Panc1 (cell line): ENCODE measurements at regions not wholly inside any gene's neighbourhood (a gene's known extent, or its start where the extent isn't known, plus 50 kb on each side); places are given as distances from the start of the nearest gene placed in this dataset.

ENCODE experiments used
- ATAC-seq: fragments of 200-7000 bp; cut with Tn5 transposase; 2 replicates; pipeline ENCODE4 v1.9.1; 2020; ENCODE audit warnings: mild to moderate bottlenecking, moderate library complexity
- BruUV-seq: library from RNA; stranded (reverse); fragments of 400-500 nt; replicated peaks from 2 replicates; lab custom pipeline; 2021; lab: Mats Ljungman, UMichigan
- CTCF ChIA-PET: fragments of 300-600 bp; sonication (Branson Sonifier 250); formaldehyde crosslinking; loops from one replicate; lab custom pipeline; 2022; ENCODE audit warnings: antibody characterized with exemption; lab: Charles Lee
- POLR2A ChIA-PET: fragments of 300-600 bp; sonication (Branson Sonifier 250); formaldehyde crosslinking; loops from one replicate; lab custom pipeline; 2022; ENCODE audit warnings: antibody characterized with exemption; lab: Charles Lee
- DNase-seq: peaks from one replicate; pipeline ENCODE4 v3.0.0-alpha.2; 2010; ENCODE audit warnings: low read depth, low spot score
- H3K27ac ChIP-seq: 2 replicates; pipeline ENCODE4 v1.5.1; 2011; ENCODE audit warnings: mild to moderate bottlenecking, low read length, inconsistent platforms
- H3K27me3 ChIP-seq: fragments of 200-500 bp; sonication (Bioruptor generic); 2 replicates; pipeline ENCODE4 v1.6.0; 2014; ENCODE audit warnings: low read length, inconsistent platforms; ENCODE audit not compliant: control insufficient read depth, insufficient read depth
- H3K36me3 ChIP-seq: fragments of 200-500 bp; sonication (Bioruptor generic); 2 replicates; pipeline ENCODE4 v1.5.1; 2014; ENCODE audit warnings: inconsistent platforms, mild to moderate bottlenecking, low read length, moderate library complexity; ENCODE audit not compliant: control insufficient read depth, insufficient read depth
- H3K4me1 ChIP-seq: 2 replicates; pipeline ENCODE4 v1.5.1; 2011; ENCODE audit warnings: inconsistent platforms, mild to moderate bottlenecking, low read length, moderate library complexity; ENCODE audit not compliant: control insufficient read depth, insufficient read depth
- H3K4me3 ChIP-seq, 2 experiments: 2 replicates each; pipeline ENCODE4 v1.5.1; 2011 to 2012; ENCODE audit warnings: low read depth in 2 of 2, low read length in 2 of 2, mild to moderate bottlenecking in 2 of 2, inconsistent platforms in 1 of 2, moderate library complexity in 1 of 2
- H3K9me3 ChIP-seq: fragments of 200-500 bp; sonication (Bioruptor generic); 2 replicates; pipeline ENCODE4 v1.5.1; 2014; ENCODE audit warnings: low read depth, mild to moderate bottlenecking, inconsistent platforms, low read length, moderate library complexity; ENCODE audit not compliant: control insufficient read depth, insufficient read depth
- CTCF ChIP-seq: fragments of 450-650 bp; IDR thresholded peaks from 2 replicates; pipeline ENCODE4 v1.5.1; 2017; ENCODE audit warnings: mild to moderate bottlenecking
- POLR2AphosphoS5 ChIP-seq: IDR thresholded peaks from 2 replicates; pipeline ENCODE4 v1.6.1; 2012; ENCODE audit warnings: mild to moderate bottlenecking, low read depth, low read length, moderate library complexity
- REST ChIP-seq, 2 experiments: IDR thresholded peaks; 2 replicates each; pipeline ENCODE4 v1.6.1; 2011 to 2012; ENCODE audit warnings: low read depth in 2 of 2, control low read depth in 1 of 2, low read length in 1 of 2, mild to moderate bottlenecking in 1 of 2, moderate library complexity in 1 of 2; ENCODE audit not compliant: insufficient read depth in 1 of 2
- SIN3A ChIP-seq: IDR thresholded peaks from 2 replicates; pipeline ENCODE4 v1.6.1; 2012; ENCODE audit warnings: low read depth, mild to moderate bottlenecking, low read length, moderate library complexity, borderline replicate concordance; ENCODE audit not compliant: insufficient read depth
- TCF7L2 ChIP-seq: IDR thresholded peaks from 2 replicates; pipeline ENCODE4 v1.6.1; 2011; ENCODE audit warnings: mild to moderate bottlenecking, low read depth, low read length, inconsistent platforms
- in situ Hi-C: cut with HindIII; loops from 2 replicates; pipeline ENCODE4 v1.10.0; 2016; ENCODE audit warnings: low sequenced_read_pairs, low pct_unique_long_range_greater_than_20kb
- intact Hi-C: fragments of 100-400 bp; cut with micrococcal nuclease; formaldehyde crosslinking; loops from one replicate; pipeline ENCODE4 v1.10.0; 2022; ENCODE audit not compliant: unreplicated experiment

GRCh38 chr2:16059393-16060016 lies 119.2 kb downstream of the MYCN start:
- BruUV-seq: no TSS peak
- CTCF ChIA-PET: no interaction called here
- ATAC-seq (no peak), DNase-seq (no peak)
- H3K27me3 ChIP-seq: no peaks in the 10 kb centered on the region
- in situ Hi-C loops: no loop called here
- TF ChIP-seq POLR2AphosphoS5: no peak
- TF ChIP-seq TCF7L2: no peak
- no peak for TF ChIP-seq CTCF
- TF ChIP-seq SIN3A: no peak
- TF ChIP-seq REST (IDR thresholded peaks at IDR 0.05; ENCODE audit: insufficient read depth in 1 of 2, low read depth in 2 of 2, low read length in 1 of 2): no peak
- no peaks in the 10 kb centered on the region for H3K4me1 ChIP-seq
- H3K4me3 ChIP-seq: no peak overlapping the region
- intact Hi-C loops: no loop called here
- no peaks in the 10 kb centered on the region; the same call in 1 of the 2 replicates for H3K9me3 ChIP-seq
- no peak overlapping the region for H3K27ac ChIP-seq
- POLR2A ChIA-PET: no interaction called here
- no peaks in the 10 kb centered on the region for H3K36me3 ChIP-seq

GRCh38 chr2:16058747-16059358 lies 118.5 kb downstream of the MYCN start:
- no TSS peak for BruUV-seq
- Histone ChIP-seq H3K4me3 (no peak overlapping the region), H3K27me3 (no peaks in the 10 kb centered on the region), H3K4me1 (no peaks in the 10 kb centered on the region), H3K27ac (no peak overlapping the region), H3K36me3 (no peaks in the 10 kb centered on the region), H3K9me3 (no peaks in the 10 kb centered on the region; the same call in 1 of the 2 replicates)
- POLR2A ChIA-PET: no interaction called here
- TF ChIP-seq SIN3A (no peak), POLR2AphosphoS5 (no peak), TCF7L2 (no peak), REST (IDR thresholded peaks at IDR 0.05; ENCODE audit: insufficient read depth in 1 of 2, low read depth in 2 of 2, low read length in 1 of 2) (no peak), CTCF (no peak)
- no peak for DNase-seq
- intact Hi-C loops: no loop called here
- in situ Hi-C loops: no loop called here
- CTCF ChIA-PET: no interaction called here
- ATAC-seq: no peak
